BE2C (cell line): ENCODE measurements at regions not wholly inside any gene's neighbourhood (a gene's known extent, or its start where the extent isn't known, plus 50 kb on each side); places are given as distances from the start of the nearest gene placed in this dataset.

ENCODE experiments used
- DNase-seq: peaks from one replicate; pipeline ENCODE4 v3.0.0-alpha.2; 2020
- H3K27me3 ChIP-seq: fragments of 250-450 bp; sonication (Bioruptor Pico); 2 replicates; pipeline ENCODE4 v1.5.1; 2020; ENCODE audit warnings: mild to moderate bottlenecking
- H3K36me3 ChIP-seq: fragments of 250-450 bp; sonication (Bioruptor Pico); 2 replicates; pipeline ENCODE4 v1.5.1; 2020; ENCODE audit warnings: mild to moderate bottlenecking
- H3K4me1 ChIP-seq: fragments of 250-450 bp; sonication (Bioruptor Pico); 2 replicates; pipeline ENCODE4 v1.5.1; 2020
- H3K4me3 ChIP-seq: 2 replicates; pipeline ENCODE4 v1.5.1; 2011; ENCODE audit warnings: low read depth, low read length
- H3K9me3 ChIP-seq: fragments of 250-450 bp; sonication (Bioruptor Pico); 2 replicates; pipeline ENCODE4 v1.5.1; 2020
- CTCF ChIP-seq: IDR thresholded peaks from 2 replicates; pipeline ENCODE4 v1.5.1; 2012; ENCODE audit warnings: mild to moderate bottlenecking, low read depth, low read length

GRCh38 chr13:109694972-109695371 lies 91.4 kb downstream of the IRS2 start:
- TF ChIP-seq CTCF: no peak
- no peak for DNase-seq
- no peaks in the 10 kb centered on the region for H3K27me3 ChIP-seq
- no peaks in the 10 kb centered on the region for H3K9me3 ChIP-seq
- H3K36me3 ChIP-seq: no peaks in the 10 kb centered on the region
- H3K4me1 ChIP-seq: peaks cover 13% of the 10 kb centered on the region
- H3K4me3 ChIP-seq: no peak overlapping the region

GRCh38 chr13:109693213-109693612 lies 93.2 kb downstream of the IRS2 start:
- TF ChIP-seq CTCF: no peak
- Histone ChIP-seq H3K36me3 (no peaks in the 10 kb centered on the region), H3K4me1 (peaks cover 8% of the 10 kb centered on the region), H3K4me3 (no peak overlapping the region), H3K9me3 (no peaks in the 10 kb centered on the region), H3K27me3 (no peaks in the 10 kb centered on the region)
- no peak for DNase-seq

GRCh38 chr13:109691689-109692088 lies 94.7 kb downstream of the IRS2 start:
- Histone ChIP-seq H3K36me3 (no peaks in the 10 kb centered on the region), H3K9me3 (no peaks in the 10 kb centered on the region), H3K4me1 (no peaks in the 10 kb centered on the region), H3K27me3 (no peaks in the 10 kb centered on the region), H3K4me3 (no peak overlapping the region)
- no peak for TF ChIP-seq CTCF
- no peak for DNase-seq

GRCh38 chr13:109687559-109688448 lies 98.6 kb downstream of the IRS2 start:
- TF ChIP-seq CTCF: no peak
- DNase-seq: no peak
- H3K36me3 ChIP-seq: no peaks in the 10 kb centered on the region
- no peak overlapping the region for H3K4me3 ChIP-seq
- H3K4me1 ChIP-seq: no peaks in the 10 kb centered on the region
- no peaks in the 10 kb centered on the region for H3K9me3 ChIP-seq
- no peaks in the 10 kb centered on the region for H3K27me3 ChIP-seq

GRCh38 chr13:109685203-109685602 lies 101.2 kb downstream of the IRS2 start:
- H3K27me3 ChIP-seq: no peaks in the 10 kb centered on the region
- no peaks in the 10 kb centered on the region for H3K9me3 ChIP-seq
- no peaks in the 10 kb centered on the region for H3K36me3 ChIP-seq
- TF ChIP-seq CTCF: no peak
- no peak overlapping the region for H3K4me3 ChIP-seq
- H3K4me1 ChIP-seq: no peaks in the 10 kb centered on the region
- no peak for DNase-seq

- Histone ChIP-seq H3K36me3 (no peaks in the 10 kb centered on the region), H3K9me3 (no peaks in the 10 kb centered on the region), H3K27me3 (no peaks in the 10 kb centered on the region), H3K4me3 (no peak overlapping the region), H3K4me1 (no peaks in the 10 kb centered on the region)
- peak; percentile 31 for DNase-seq
- no peak for TF ChIP-seq CTCF
Measured at GRCh38 chr13:109684824-109685202, 101.6 kb downstream of the IRS2 start.
